ENCODE measurements at regions not wholly inside any gene's neighbourhood (a gene's known extent, or its start where the extent isn't known, plus 50 kb on each side); places are given as distances from the start of the nearest gene placed in this dataset.

DNA sequence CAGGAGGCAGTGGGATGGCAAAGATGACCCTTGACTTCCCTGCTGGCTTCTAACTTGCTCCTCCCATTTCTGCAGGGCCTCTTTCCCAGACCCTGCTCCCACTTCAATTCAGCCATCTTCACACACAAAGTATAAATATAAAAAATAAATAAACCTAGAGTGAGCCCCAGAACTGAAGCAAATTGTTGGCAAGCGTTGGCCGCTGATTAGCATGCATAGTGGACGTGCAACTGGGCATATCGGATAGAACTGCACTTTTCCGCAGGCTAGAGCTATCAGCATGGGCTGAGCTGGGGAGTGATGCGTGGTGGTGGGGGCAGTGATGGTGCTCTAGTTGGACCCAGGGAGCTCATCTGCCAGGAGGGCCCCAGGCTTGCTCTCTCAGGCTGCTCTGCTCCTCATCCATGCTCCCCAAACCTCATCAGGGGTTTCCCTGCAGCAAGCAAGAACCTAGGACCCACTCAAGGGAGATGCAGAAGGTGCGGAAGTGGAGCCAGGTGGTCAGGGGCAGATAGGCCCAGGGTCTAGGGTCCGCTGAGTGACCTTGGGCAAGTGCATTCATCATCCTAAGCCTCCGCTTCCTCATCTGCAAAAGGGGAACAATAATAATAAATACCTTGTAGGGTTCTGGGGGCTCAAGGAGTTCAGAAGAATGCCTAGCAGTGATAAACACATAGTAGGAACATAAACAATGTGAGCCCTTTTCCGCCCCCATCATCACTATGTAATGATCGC lies 146.8 kb upstream of the PJA1 start:
- ATAC-seq (no peak), DNase-seq (ENCODE audit: low spot score) (no peak)
- intact Hi-C loops (cut with DNase I) = no loop called here

DNA sequence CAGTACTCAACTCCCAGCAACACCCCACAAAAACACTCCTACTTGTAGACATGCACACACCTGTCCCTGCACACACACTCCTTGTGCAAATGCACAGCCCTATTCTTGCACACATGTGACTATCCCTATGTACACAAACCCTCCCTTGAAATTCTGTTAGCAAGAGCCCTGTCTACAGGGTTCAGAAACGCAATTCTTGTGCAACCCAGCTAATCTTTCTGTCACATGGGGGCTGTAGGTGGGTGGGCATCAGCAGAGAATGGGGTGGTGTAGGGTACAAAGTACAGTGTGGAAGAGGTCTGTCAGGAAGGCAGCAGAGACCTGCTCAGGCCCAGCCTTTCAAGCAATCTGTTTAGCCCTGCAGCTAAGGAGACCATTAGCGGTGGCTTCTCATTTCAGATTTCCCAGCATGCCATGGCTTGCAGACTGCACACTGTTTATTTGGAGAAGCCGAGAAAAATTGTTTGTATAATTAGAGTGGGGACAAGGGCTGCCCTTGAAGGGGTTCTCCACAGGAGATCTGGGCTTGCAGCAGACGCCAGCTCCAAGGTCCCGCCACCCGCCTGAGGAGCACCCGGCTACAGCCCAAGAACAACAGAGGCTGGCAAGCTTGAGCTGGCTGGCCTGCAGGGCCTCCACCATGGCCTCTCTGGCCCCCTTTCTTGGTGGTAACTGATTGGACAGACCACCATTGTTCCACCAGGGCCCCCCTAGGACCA lies 144.0 kb upstream of the PJA1 start:
- no peak for DNase-seq (ENCODE audit: low spot score)
- intact Hi-C loops (cut with DNase I) = no loop called here

DNA sequence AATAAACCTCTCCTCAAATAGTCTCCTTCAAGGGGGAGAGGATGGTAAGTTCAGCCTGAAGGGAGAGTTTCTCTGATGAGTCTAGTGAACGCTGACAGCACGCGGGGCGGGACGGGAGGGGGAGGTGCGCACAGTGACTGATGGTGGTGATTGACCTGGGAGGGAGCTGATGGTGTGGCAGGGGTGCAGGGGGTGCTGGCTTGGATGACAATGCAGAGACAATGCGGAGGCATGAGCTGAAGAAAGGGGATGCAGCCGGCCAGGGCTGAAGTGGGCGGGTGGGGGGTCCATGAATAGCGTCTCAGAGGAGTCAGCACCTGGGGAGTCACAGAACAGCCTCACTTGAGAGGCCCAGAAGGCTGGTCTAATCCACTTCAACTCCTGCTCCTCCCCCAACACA lies 142.5 kb upstream of the PJA1 start:
- no peak for DNase-seq (ENCODE audit: low spot score)
- intact Hi-C loops (cut with DNase I) = no loop called here

More for the DNA sequence above, 144.0 kb upstream of the PJA1 start:
- ATAC-seq = no peak

DNA sequence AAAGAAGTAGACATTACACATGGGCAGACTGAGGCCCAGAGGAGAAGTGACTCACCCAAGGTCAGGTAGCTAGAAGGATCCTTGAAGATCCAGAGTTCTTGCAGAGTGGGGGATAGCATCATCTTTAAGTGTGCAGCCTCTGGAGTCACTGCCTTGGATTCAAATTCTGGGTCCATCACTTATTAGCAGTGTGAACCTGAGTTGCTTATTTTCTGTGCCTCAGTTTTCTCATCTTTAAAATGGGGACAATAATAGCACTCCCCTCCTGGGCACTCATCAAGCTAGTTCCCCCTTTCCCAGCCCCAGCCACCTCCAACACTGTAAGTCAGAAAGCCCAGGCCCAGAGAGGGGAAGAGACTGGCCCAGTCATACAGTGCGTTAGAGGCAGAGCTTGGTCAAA lies 141.8 kb upstream of the PJA1 start:
- intact Hi-C loops (cut with DNase I) = no loop called here
- no peak for ATAC-seq
- no peak for DNase-seq (ENCODE audit: low spot score)

More for the DNA sequence above, 142.5 kb upstream of the PJA1 start:
- no peak for ATAC-seq

DNA sequence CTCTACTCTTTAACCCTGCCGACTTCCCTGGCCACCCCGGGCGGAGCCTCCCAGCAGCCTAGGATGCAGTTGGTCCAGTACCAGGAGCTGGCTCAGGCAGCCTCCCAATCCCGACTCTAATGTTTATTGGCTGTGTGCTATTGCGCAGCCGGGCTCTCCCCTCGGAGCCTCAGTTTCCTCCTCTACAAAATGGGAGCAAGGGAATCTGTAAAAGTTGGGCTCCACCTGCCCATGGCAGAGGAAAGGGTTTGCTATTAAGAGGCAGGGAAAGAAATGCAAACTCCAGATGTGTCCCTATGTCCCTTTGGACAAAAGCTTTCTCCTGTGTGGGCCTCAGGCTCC lies 140.8 kb upstream of the PJA1 start:
- DNase-seq (ENCODE audit: low spot score) = no peak
- ATAC-seq = peak; percentile 33
- intact Hi-C loops (cut with DNase I) = no loop called here

DNA sequence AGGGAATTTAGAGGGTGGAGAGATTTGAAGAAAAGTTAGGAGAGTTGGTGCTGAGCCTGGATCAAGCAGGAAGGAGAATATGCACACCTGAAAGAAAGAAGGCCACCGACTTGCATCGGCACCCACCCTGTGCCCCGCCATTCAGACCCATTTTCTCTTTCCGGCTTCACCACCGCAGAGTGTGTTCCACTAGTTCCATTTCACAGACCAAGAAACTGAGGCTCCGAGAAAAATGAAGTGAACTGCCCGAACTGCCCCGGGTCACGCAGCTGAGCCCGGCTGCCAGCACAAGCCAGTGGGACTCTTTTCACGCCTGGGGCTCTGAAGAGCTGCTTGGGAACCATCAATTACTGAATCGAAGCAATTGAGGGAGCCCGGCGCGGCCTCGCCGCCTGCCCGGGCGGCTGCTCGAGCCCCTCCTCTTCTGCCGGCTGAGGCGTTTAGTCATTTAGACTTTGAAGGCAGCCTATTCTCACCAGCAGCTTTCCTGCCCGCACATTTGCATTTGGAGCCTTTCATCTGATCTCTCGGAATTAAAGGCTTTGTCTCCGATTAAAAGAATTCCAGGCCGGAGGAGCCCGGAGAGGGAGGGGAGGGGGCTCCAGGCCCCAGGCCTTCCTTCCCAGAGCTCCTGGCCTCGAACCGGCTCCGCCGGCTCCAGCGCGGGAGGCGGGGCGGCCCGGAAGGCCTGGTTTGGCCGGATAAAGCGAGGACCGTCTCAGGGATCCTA lies 140.2 kb upstream of the PJA1 start:
- ATAC-seq (no peak), DNase-seq (ENCODE audit: low spot score) (no peak)
- intact Hi-C loops (cut with DNase I) = no loop called here

DNA sequence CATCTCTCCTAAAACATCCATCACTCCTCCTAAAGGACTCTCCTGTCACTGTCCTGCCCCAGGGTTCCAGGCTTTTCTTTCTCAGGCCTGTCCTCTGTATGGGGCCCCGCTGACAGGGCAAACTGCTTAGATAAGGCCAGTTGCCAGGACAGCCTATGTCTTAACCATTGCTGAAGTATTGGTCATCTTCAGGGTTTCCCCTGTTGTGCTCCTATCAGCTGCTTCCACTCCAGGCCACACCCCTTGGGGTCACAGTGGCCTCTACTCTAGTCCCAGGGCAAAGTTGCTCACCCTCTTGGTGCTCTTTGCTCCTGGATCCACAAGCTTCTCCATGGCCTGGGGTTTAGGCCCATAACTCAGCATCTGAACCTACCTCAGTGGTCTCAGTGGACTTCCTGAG lies 138.0 kb upstream of the PJA1 start:
- intact Hi-C loops (cut with DNase I) = no loop called here

DNA sequence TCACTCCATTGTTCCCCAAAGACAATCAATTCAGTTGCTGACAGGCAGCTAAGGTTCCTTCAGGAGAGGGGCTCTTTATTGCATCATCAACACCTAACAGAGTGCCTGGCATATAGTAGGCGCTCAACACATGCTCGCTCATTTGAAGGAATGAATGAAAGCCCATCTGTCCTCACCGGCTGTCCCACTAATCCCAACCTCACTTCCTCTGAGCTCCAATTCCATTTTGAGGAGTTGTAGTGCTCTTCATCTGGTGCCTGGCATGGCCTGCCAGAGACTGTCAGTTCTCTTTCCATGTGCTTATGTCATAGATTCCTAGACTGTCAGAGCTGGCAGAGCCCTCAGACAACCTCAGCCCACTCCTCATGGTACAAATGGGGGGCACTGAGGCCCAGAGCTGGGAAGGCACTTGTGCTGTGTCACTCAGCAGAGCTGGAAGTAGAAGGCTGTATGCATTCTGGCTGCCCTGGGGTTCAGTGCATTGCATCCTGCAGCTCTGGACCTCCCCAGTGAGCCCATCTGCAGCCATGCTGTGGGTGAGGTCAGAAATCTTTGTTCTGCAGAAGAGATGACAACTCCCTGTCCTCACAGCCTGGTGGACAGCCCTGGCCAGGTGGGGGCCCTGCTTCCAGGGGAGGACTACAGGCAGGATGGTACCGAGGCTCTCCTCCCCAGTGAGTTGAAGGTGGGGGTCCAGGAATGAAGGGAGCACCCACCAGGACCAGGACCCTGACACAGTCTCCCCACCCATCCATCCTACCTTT lies 134.9 kb upstream of the PJA1 start:
- ATAC-seq = no peak
- no peak for DNase-seq (ENCODE audit: low spot score)
- intact Hi-C loops (cut with DNase I) = no loop called here

More for the DNA sequence above, 138.0 kb upstream of the PJA1 start:
- no peak for DNase-seq (ENCODE audit: low spot score)
- no peak for ATAC-seq

DNA sequence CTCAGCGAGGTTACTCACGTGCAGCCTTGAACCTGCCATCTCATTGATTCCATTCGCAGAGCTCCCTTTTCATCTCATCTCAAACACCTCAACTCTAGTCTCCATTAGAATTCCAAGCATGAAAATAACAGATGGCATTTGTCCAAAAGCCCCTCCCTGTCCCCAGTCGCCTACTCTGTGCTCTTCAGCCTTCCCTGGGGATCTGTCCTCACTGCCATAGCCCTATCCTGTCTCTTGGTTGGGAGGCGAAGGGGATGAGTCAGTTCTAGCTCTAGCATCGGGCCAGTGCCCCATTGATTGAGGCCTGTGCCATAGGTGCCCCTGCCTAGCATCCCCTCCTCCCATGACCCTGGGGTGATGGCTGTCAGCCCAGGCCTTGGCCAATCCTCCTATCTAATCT lies 134.0 kb upstream of the PJA1 start:
- no peak for DNase-seq (ENCODE audit: low spot score)
- intact Hi-C loops (cut with DNase I) = no loop called here
- no peak for ATAC-seq

DNA sequence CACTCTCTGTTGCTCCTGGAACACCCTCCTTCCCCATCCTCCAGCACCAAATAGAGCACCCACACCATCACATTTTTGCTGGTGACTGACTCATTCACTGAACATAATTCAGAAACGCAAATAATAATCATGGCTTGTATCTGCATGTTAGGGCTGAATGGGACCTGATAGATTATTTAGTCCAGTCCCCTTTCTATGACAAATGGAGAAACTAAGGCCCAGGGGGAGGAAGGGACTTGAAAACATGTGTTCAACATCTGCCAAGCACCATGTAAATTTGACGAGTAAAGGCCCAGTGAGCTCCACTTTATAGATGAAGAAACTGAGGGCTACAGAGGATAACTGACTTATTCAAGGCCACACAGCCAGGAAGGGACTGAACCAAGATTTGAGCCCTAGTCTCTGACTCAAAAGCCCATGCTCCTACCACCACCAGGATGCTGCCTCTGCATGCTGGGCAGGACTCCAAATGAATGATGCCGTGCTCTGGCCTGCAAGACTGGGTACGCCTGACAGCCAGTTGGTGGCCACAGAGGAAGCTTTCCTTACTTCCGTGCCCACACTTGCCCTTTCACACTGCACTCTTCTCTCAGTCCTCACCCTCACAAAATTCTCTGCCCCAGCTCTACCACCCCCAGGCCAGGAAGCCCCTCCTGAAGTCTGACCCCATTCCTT lies 133.3 kb upstream of the PJA1 start:
- ATAC-seq (no peak), DNase-seq (ENCODE audit: low spot score) (no peak)
- intact Hi-C loops (cut with DNase I) = no loop called here

DNA sequence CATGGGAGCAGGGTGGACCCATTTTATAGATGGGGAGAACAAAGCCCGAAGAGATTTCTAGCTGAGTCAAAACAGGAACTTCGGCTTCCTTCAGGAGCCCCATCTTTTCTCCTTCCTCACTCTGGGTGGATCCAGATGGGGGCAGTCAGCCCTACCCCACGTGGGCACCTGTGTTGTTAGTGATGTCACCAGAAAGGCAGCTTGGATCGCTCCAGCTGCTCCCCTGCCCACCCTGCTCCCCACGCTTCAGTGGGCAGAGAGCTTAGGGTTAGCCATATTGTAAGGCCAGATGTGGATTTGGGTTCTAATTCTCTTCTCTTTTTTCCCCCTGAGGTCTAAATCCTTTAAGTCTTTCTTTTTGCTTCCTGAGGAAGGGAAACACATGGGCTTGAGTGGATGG lies 132.3 kb upstream of the PJA1 start:
- ATAC-seq (no peak), DNase-seq (ENCODE audit: low spot score) (no peak)
- intact Hi-C loops (cut with DNase I) = no loop called here

DNA sequence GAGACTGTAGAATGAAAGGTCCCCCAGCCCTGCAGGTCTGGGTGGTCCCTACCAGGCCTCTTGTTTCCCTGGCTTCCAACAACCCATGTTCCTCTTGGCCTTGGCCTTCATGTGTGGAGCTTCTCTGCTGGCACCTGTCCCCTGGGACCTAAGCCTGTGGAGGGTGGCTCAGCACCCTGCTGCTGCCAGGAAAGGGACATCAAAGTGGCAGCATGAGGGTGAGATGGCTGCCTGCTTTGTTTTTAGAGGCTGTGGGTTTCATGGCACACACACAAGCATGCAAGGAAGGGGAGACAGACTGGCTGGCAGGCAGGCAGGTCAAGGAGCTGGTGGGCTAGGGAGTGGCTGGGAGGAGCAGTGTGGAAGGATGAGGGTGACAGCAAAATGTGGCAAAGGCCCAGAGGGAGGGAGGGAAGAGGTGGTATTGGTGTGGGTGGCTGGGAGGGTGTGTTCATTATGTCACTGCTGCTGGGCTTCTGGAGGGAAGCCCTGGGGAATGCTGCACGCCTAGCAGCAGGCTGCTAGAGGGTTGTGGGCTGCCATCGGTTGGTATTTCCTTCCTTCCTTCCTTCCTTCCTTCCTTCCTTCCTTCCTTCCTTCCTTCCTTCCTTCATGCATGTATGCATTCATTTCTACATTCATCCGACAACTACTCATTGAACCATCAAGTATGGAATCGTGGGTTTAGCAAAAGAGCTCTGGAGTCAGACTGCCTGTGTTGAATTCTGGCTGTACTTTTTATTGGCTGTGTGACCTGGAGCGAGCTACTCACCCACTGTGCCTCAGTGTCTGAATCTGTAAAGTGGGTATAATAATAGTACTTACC lies 128.7 kb upstream of the PJA1 start:
- no peak for ATAC-seq
- intact Hi-C loops (cut with DNase I) = no loop called here

DNA sequence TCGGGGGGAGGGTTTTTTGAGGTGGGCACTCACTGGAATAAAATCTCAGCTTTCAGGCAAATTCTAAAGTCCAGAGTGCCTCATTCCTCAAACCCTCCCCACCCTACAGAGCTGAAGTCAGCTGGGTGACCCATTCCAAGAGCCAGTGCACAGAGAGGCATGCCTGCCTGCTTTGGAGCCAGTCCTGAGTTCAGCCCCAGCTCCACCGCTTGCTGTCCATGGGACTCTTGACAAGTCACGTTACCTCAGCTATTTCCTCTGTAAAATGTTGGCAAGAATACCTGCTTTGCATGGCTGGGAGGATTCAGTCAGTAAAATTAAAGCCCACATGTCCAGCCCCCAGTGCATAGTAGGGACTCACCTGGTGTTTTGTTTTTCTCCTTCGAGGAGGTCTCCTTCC lies 125.9 kb upstream of the PJA1 start:
- intact Hi-C loops (cut with DNase I) = no loop called here
- ATAC-seq = no peak
- no peak for DNase-seq (ENCODE audit: low spot score)

More for the DNA sequence above, 128.7 kb upstream of the PJA1 start:
- DNase-seq (ENCODE audit: low spot score) = no peak

DNA sequence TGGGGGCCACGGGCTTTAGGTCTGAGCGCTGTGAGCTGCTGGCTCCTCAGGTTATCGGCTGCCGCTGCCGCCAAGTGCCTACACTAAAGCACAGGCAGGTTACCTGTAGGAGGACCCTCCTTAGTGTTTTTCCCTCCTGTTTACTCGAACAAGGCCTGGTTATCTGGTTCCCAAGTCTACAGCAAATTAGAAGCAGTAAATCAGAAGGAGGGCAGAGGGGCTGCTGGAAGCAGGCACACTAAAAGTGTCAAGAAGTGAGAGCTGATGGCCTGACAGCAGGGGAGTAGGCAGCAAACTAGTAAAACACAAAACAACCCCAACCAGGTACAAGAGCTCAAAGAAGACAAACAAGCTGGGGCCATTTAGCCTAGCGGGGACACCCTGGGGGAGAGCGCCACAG lies 125.0 kb upstream of the PJA1 start:
- no peak for DNase-seq (ENCODE audit: low spot score)
- intact Hi-C loops (cut with DNase I) = no loop called here
- ATAC-seq = no peak

DNA sequence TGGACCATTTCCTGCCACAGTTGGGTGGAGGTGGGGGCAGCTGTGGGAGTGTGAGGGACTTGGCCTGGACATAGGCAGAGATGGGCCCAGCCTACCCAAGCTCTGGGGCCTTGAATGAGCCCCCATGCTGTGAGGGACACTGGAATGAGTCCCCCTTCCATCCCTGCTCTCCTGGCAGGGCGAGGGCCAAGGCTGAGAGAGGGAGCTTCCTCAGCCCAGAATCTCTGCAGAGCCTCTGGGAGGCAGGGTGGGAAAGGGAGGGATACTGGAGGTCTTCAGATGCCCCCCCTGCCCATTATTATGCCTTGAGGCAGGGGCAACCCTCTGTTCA lies 124.5 kb upstream of the PJA1 start:
- intact Hi-C loops (cut with DNase I) = loop anchor here (5.0 kb wide), 1 partner anchor 462 kb away; the partner anchor contains the start of gene EFNB1
- no peak for ATAC-seq
- DNase-seq (ENCODE audit: low spot score) = no peak

DNA sequence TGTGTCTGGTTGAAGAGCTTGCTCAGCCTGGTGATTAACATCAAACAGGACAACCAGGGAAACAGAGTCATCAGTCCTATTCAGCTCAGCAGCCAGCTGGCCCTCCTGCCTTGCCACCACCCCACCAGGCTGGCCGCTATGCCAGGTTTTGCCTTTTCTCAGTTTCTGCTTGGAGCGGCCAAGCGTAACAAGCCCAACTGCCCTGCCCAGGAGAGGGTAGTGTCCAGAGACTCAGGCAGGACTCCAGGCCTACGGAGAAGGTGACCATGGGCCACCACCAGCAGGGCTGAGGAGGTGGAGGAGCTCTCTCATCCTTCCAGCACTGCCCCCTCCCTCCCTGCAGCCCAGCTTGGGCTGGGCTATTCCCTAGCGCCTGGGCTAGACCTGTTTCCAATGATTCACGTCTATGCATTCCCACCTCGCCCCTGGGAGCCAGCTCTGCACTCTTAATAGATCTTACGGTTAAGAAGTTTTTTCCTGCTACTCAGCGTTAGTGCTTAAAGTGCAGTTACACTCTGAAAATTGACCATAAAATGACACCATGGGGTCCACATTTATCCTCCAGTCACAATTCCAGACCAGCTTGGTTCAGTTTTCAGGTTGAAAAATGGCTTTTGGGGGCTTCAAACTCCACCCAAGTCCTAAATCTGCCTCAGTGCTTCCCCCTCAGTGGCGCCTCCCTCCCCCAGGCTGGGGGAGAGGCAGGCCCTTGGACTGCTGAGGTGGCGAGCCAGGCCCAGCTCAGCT lies 124.0 kb upstream of the PJA1 start:
- ATAC-seq = no peak
- DNase-seq (ENCODE audit: low spot score) = no peak
- intact Hi-C loops (cut with DNase I) = loop anchor here (5.0 kb wide), 1 partner anchor 462 kb away; the partner anchor contains the start of gene EFNB1

DNA sequence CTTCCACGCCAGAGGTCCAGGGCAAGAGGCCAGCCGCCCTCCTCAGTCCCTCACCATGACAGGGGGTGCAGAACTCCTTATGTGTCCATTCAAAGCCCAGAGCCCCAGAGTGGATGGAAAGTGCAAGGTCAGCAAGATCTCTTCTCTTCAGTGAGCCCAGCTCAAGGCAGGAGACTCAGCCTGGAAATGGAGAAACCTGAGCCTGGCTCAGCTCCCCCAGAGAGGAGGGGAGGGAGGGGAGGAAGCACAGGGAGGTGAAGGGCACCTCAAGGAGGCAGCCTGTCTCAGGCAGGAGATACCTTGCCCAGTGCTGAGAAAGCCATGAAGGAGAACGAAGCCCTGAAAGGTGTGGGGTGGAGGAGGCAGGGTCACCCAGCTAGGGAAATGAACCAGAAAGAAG lies 121.8 kb upstream of the PJA1 start:
- intact Hi-C loops (cut with DNase I) = loop anchor here (5.0 kb wide), 1 partner anchor 460 kb away; the partner anchor contains the start of gene EFNB1
- DNase-seq (ENCODE audit: low spot score) (no peak), ATAC-seq (no peak)

Data from sciatic nerve (tissue), 2 donors.